Glutamatergic neuron (in vitro differentiated cells): ENCODE measurements at regions not wholly inside any gene's neighbourhood (a gene's known extent, or its start where the extent isn't known, plus 50 kb on each side); places are given as distances from the start of the nearest gene placed in this dataset.

ENCODE experiments used
- DNase-seq: peaks from one replicate; pipeline ENCODE4 v3.0.0; 2022
- H3K27ac Mint-ChIP-seq: one replicate; pipeline ENCODE4 v1.8.0; 2020; ENCODE audit warnings: mild to moderate bottlenecking, mixed read lengths, inconsistent platforms; ENCODE audit not compliant: unreplicated experiment
- H3K27me3 Mint-ChIP-seq: one replicate; pipeline ENCODE4 v1.8.0; 2020; ENCODE audit warnings: mild to moderate bottlenecking, moderate library complexity, mixed read lengths, inconsistent platforms; ENCODE audit not compliant: unreplicated experiment
- H3K36me3 Mint-ChIP-seq: one replicate; pipeline ENCODE4 v1.8.0; 2020; ENCODE audit warnings: mild to moderate bottlenecking, mixed read lengths, inconsistent platforms; ENCODE audit not compliant: unreplicated experiment
- H3K4me1 Mint-ChIP-seq: one replicate; pipeline ENCODE4 v1.8.0; 2020; ENCODE audit warnings: mild to moderate bottlenecking, low read depth, mixed read lengths, inconsistent platforms; ENCODE audit not compliant: unreplicated experiment
- H3K4me3 Mint-ChIP-seq: one replicate; pipeline ENCODE4 v1.8.0; 2020; ENCODE audit warnings: mild to moderate bottlenecking, mixed read lengths, inconsistent platforms; ENCODE audit not compliant: unreplicated experiment
- H3K9me3 Mint-ChIP-seq: one replicate; pipeline ENCODE4 v1.8.0; 2020; ENCODE audit warnings: mild to moderate bottlenecking, moderate library complexity, mixed read lengths, inconsistent platforms; ENCODE audit not compliant: unreplicated experiment
- TF ChIP-seq, protein P1 (sequence below): fragments of 200-600 bp; sonication (generic); IDR thresholded peaks from one replicate; pipeline ENCODE4 v1.5.0; 2021; ENCODE audit not compliant: partially characterized antibody, unreplicated experiment

GRCh38 chr5:34544403-34544802 lies 111.7 kb upstream of the RAI14 start:
- Mint-ChIP-seq H3K27ac (no peak overlapping the region), H3K4me3 (no peak overlapping the region), H3K27me3 (peaks cover 5% of the 10 kb centered on the region), H3K4me1 (peaks cover 1% of the 10 kb centered on the region), H3K9me3 (peaks cover 1% of the 10 kb centered on the region), H3K36me3 (peaks cover 26% of the 10 kb centered on the region)
- TF ChIP-seq, protein P1, sequence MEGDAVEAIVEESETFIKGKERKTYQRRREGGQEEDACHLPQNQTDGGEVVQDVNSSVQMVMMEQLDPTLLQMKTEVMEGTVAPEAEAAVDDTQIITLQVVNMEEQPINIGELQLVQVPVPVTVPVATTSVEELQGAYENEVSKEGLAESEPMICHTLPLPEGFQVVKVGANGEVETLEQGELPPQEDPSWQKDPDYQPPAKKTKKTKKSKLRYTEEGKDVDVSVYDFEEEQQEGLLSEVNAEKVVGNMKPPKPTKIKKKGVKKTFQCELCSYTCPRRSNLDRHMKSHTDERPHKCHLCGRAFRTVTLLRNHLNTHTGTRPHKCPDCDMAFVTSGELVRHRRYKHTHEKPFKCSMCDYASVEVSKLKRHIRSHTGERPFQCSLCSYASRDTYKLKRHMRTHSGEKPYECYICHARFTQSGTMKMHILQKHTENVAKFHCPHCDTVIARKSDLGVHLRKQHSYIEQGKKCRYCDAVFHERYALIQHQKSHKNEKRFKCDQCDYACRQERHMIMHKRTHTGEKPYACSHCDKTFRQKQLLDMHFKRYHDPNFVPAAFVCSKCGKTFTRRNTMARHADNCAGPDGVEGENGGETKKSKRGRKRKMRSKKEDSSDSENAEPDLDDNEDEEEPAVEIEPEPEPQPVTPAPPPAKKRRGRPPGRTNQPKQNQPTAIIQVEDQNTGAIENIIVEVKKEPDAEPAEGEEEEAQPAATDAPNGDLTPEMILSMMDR: no peak
- DNase-seq: no peak

DNA sequence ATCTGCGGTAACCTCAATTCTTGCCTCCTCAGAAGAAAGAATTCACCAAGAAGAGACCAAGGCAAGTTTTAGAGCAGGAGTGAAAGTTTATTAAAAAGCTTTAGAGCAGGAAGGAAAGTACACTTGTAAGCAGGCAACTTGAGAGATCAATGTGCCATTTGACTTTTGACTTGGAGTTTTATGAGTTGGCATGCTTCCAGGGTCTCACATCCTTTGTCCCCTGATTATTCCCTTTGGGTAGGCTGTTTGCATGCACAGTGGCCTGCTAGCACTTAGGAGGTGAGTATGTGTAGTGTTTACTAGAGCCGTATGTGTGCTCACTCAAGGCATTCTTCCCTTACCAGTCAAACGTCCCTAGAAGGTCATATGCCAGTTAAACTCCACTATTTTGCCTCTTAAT lies 111.0 kb upstream of the RAI14 start:
- peaks cover 5% of the 10 kb centered on the region for H3K27me3 Mint-ChIP-seq

DNA sequence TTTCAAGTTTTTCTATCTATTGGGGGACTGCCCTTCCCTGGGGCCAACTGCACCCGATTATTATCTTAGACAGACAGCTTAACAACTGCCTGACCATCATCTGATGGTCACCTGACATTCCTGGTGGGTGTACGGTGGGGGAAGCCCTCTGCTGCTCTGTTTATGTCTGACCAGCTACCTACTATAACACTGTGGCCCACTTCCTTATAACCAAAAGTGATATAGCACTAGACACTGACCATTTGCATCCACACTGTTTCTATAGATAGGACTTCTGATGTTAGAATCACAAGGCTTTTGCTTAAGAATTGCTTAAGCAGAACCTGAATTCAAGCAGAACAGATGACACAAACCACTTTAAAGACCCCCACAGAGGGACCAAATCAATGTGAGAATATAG lies 110.5 kb upstream of the RAI14 start:
- Mint-ChIP-seq H3K9me3 (peaks cover 1% of the 10 kb centered on the region), H3K27ac (no peak overlapping the region), H3K27me3 (peaks cover 5% of the 10 kb centered on the region), H3K4me3 (no peak overlapping the region), H3K36me3 (peaks cover 26% of the 10 kb centered on the region), H3K4me1 (no peaks in the 10 kb centered on the region)
- TF ChIP-seq, protein P1: no peak
- no peak for DNase-seq

More for the DNA sequence above, 111.0 kb upstream of the RAI14 start:
- H3K4me3 Mint-ChIP-seq: no peak overlapping the region
- H3K36me3 Mint-ChIP-seq: peaks cover 26% of the 10 kb centered on the region
- no peak overlapping the region for H3K27ac Mint-ChIP-seq
- DNase-seq: no peak
- H3K9me3 Mint-ChIP-seq: peaks cover 1% of the 10 kb centered on the region
- H3K4me1 Mint-ChIP-seq: no peaks in the 10 kb centered on the region
- TF ChIP-seq, protein P1: no peak

GRCh38 chr5:34547300-34548085 lies 108.6 kb upstream of the RAI14 start:
- no peak for DNase-seq
- TF ChIP-seq, protein P1: no peak
- H3K27ac Mint-ChIP-seq: no peak overlapping the region
- H3K27me3 Mint-ChIP-seq: peaks cover 5% of the 10 kb centered on the region
- peaks cover 25% of the 10 kb centered on the region for H3K36me3 Mint-ChIP-seq
- peaks cover 8% of the 10 kb centered on the region for H3K4me1 Mint-ChIP-seq
- H3K4me3 Mint-ChIP-seq: no peak overlapping the region
- H3K9me3 Mint-ChIP-seq: peaks cover 1% of the 10 kb centered on the region

DNA sequence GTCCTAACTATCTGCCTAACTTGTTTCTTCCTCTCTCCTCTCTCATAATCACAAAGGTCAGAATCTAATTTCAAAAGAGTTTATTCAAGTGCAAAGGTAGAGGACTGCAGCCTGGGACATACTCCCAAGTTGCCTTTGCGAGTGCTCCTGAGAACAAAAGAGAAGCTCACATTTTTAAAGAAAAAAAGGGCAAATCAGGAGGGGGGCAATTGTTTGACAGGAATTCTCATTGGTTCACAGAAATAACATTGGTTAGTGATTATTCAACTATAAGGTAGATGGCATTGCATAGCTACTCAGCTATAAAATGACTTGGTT lies 108.1 kb upstream of the RAI14 start:
- Mint-ChIP-seq H3K4me3 (no peak overlapping the region), H3K27me3 (peaks cover 5% of the 10 kb centered on the region), H3K9me3 (peaks cover 1% of the 10 kb centered on the region), H3K36me3 (peaks cover 20% of the 10 kb centered on the region), H3K27ac (no peak overlapping the region), H3K4me1 (peaks cover 10% of the 10 kb centered on the region)
- DNase-seq: no peak
- TF ChIP-seq, protein P1: no peak
